GDM1 (cell line): ENCODE measurements at regions not wholly inside any gene's neighbourhood (a gene's known extent, or its start where the extent isn't known, plus 50 kb on each side); places are given as distances from the start of the nearest gene placed in this dataset.

ENCODE experiments used
- DNase-seq: peaks from one replicate; lab custom pipeline; 2025; lab: John Stamatoyannopoulos, UW

GRCh38 chr16:85256190-85256739, 144.0 kb upstream of the CIBAR2 start:
- DNase-seq: no peak

GRCh38 chr16:85257483-85257882, 145.2 kb upstream of the CIBAR2 start:
- no peak for DNase-seq

- DNase-seq: no peak
These were observed 145.9 kb upstream of the CIBAR2 start for GRCh38 chr16:85258166-85258565.

- no peak for DNase-seq
These were observed 146.4 kb upstream of the CIBAR2 start for GRCh38 chr16:85258629-85259028.

- DNase-seq: no peak
These were observed 147.0 kb upstream of the CIBAR2 start for GRCh38 chr16:85259115-85259831.

GRCh38 chr16:85259832-85260167, 147.5 kb upstream of the CIBAR2 start:
- DNase-seq: no peak

GRCh38 chr16:85261204-85261603, 148.9 kb upstream of the CIBAR2 start:
- no peak for DNase-seq

- no peak for DNase-seq
These were observed 149.6 kb upstream of the CIBAR2 start for GRCh38 chr16:85261657-85262557.

- no peak for DNase-seq
These were observed 150.4 kb upstream of the CIBAR2 start for GRCh38 chr16:85262558-85263238.

GRCh38 chr16:85263239-85263585, 150.9 kb upstream of the CIBAR2 start:
- no peak for DNase-seq

GRCh38 chr16:85264752-85265151, 152.5 kb upstream of the CIBAR2 start:
- DNase-seq: no peak

- no peak for DNase-seq
These were observed 153.0 kb upstream of the CIBAR2 start for GRCh38 chr16:85265161-85265784.

GRCh38 chr16:85265810-85266209, 153.5 kb upstream of the CIBAR2 start:
- DNase-seq: no peak

GRCh38 chr16:85266857-85267256, 154.6 kb upstream of the CIBAR2 start:
- no peak for DNase-seq

- no peak for DNase-seq
These were observed 155.2 kb upstream of the CIBAR2 start for GRCh38 chr16:85267414-85267945.

GRCh38 chr16:85269165-85269564, 156.9 kb upstream of the CIBAR2 start:
- no peak for DNase-seq

GRCh38 chr16:85270374-85270773, 158.1 kb upstream of the CIBAR2 start:
- DNase-seq: no peak

- DNase-seq: no peak
These were observed 158.9 kb upstream of the CIBAR2 start for GRCh38 chr16:85271198-85271597.

GRCh38 chr16:85273293-85273692, 161.0 kb upstream of the CIBAR2 start:
- DNase-seq: no peak

- no peak for DNase-seq
These were observed 162.2 kb upstream of the CIBAR2 start for GRCh38 chr16:85274501-85274900.

GRCh38 chr16:85274924-85275323, 162.7 kb upstream of the CIBAR2 start:
- no peak for DNase-seq
